B cell (primary cell): ENCODE measurements at regions not wholly inside any gene's neighbourhood (a gene's known extent, or its start where the extent isn't known, plus 50 kb on each side); places are given as distances from the start of the nearest gene placed in this dataset.

Experiments
- EZH2 ChIP-seq: IDR thresholded peaks from 2 replicates; pipeline ENCODE4 v1.6.1; 2012; ENCODE audit warnings: borderline replicate concordance, low read depth, mild to moderate bottlenecking, moderate library complexity, low read length; ENCODE audit not compliant: insufficient read depth, poor library complexity, severe bottlenecking
- TF ChIP-seq, protein P1 (sequence below): fragments of 200-600 bp; IDR thresholded peaks from one replicate; pipeline ENCODE4 v1.8.0; 2022; ENCODE audit warnings: antibody characterized with exemption, mild to moderate bottlenecking

DNA sequence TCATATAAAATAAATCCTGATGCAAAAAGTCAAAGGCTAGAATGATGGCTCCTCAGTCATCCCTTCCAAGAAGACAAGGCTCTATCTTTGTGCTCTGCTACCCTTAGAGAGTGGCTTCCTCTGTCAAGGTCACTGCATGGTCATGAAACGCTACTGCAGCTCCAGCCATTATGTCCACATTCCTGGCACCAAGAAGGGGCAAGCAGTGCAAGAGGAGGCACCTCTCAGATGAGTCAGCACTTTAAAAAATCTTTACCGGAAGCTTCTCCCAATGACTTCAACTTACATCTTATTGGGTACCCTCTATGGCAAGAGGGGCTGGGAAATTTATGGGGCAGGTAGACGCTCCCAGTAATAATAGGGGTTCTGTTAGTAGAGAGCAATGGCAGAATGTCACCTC lies 129.5 kb upstream of the CPEB4 start:
- TF ChIP-seq, protein P1, sequence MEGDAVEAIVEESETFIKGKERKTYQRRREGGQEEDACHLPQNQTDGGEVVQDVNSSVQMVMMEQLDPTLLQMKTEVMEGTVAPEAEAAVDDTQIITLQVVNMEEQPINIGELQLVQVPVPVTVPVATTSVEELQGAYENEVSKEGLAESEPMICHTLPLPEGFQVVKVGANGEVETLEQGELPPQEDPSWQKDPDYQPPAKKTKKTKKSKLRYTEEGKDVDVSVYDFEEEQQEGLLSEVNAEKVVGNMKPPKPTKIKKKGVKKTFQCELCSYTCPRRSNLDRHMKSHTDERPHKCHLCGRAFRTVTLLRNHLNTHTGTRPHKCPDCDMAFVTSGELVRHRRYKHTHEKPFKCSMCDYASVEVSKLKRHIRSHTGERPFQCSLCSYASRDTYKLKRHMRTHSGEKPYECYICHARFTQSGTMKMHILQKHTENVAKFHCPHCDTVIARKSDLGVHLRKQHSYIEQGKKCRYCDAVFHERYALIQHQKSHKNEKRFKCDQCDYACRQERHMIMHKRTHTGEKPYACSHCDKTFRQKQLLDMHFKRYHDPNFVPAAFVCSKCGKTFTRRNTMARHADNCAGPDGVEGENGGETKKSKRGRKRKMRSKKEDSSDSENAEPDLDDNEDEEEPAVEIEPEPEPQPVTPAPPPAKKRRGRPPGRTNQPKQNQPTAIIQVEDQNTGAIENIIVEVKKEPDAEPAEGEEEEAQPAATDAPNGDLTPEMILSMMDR, result no peak
- no peak for TF ChIP-seq EZH2
